ENCODE measurements at regions not wholly inside any gene's neighbourhood (a gene's known extent, or its start where the extent isn't known, plus 50 kb on each side); places are given as distances from the start of the nearest gene placed in this dataset.

DNA sequence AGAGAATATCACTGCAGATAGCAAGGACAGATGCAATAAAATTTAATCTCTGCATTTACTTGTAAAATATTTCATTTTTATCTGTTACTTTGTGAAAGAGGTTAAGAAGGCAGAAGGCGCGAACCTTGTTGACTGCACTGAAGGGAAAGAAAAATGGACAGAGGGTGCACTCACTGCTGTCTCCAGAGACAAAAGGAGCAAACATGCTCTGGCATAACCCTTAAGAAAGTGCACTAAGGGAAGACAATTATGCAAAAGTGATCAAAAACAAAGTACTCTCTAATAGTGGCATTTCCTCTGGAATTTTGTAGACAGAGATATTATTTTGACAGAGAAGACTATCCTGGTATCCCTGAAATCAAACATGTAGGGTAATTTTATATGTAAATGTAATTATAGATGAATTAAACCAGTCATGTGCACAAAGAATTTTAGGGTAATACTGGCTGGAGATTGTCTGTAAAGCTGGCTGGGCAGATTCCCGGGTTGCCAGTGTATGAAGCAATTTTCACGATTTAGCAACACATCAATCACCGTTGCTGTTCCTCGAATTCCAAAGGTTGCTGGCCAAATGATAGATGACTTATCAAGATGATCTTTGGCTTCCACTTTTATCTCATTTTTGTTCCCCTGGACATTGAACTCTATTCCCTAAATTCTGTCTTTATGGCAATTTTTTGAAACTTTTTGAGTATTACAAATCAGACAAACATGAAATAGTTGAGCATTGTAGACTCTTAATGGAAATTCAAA is 1176.9 kb downstream of the SUCLG1 start:
- no peak for TF ChIP-seq POLR2A (IDR thresholded peaks at IDR 0.05)
- TF ChIP-seq, protein P1, sequence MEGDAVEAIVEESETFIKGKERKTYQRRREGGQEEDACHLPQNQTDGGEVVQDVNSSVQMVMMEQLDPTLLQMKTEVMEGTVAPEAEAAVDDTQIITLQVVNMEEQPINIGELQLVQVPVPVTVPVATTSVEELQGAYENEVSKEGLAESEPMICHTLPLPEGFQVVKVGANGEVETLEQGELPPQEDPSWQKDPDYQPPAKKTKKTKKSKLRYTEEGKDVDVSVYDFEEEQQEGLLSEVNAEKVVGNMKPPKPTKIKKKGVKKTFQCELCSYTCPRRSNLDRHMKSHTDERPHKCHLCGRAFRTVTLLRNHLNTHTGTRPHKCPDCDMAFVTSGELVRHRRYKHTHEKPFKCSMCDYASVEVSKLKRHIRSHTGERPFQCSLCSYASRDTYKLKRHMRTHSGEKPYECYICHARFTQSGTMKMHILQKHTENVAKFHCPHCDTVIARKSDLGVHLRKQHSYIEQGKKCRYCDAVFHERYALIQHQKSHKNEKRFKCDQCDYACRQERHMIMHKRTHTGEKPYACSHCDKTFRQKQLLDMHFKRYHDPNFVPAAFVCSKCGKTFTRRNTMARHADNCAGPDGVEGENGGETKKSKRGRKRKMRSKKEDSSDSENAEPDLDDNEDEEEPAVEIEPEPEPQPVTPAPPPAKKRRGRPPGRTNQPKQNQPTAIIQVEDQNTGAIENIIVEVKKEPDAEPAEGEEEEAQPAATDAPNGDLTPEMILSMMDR (IDR thresholded peaks at IDR 0.05) = no peak
